Nephron (organoid): ENCODE measurements at regions not wholly inside any gene's neighbourhood (a gene's known extent, or its start where the extent isn't known, plus 50 kb on each side); places are given as distances from the start of the nearest gene placed in this dataset.

Source experiments
- H3K27ac Mint-ChIP-seq, 3 experiments: 2 replicates each; pipeline ENCODE4 v1.8.0; 2020; ENCODE audit warnings: mixed read lengths in 3 of 3, mild to moderate bottlenecking in 2 of 3, moderate library complexity in 1 of 3
- H3K27me3 Mint-ChIP-seq: 2 replicates; pipeline ENCODE4 v1.8.0; 2021; ENCODE audit warnings: low read depth, mild to moderate bottlenecking, moderate library complexity, mixed read lengths
- H3K36me3 Mint-ChIP-seq: 2 replicates; pipeline ENCODE4 v1.8.0; 2020; ENCODE audit warnings: low read depth, mixed read lengths
- H3K4me1 Mint-ChIP-seq: 2 replicates; pipeline ENCODE4 v1.8.0; 2020; ENCODE audit warnings: mixed read lengths
- H3K4me3 Mint-ChIP-seq, 3 experiments: 2 replicates each; pipeline ENCODE4 v1.8.0; 2020; ENCODE audit warnings: mild to moderate bottlenecking in 3 of 3, mixed read lengths in 3 of 3, moderate library complexity in 2 of 3
- H3K9me3 Mint-ChIP-seq: 2 replicates; pipeline ENCODE4 v1.8.0; 2020; ENCODE audit warnings: mixed read lengths
- CTCF ChIP-seq, 3 experiments: fragments of 200-600 bp; sonication (generic); IDR thresholded peaks; one replicate each; pipeline ENCODE4 v1.5.0; 2021; ENCODE audit warnings: antibody characterized with exemption in 3 of 3; ENCODE audit not compliant: unreplicated experiment in 3 of 3

- H3K9me3 Mint-ChIP-seq: peaks cover 3% of the 10 kb centered on the region
- peak overlapping the region; percentile 96 to 97 (median 97) for H3K27ac Mint-ChIP-seq
- H3K4me1 Mint-ChIP-seq: peaks cover 47% of the 10 kb centered on the region
- H3K27me3 Mint-ChIP-seq: no peaks in the 10 kb centered on the region
- H3K4me3 Mint-ChIP-seq: peak overlapping the region; percentile 81 to 89 (median 85)
- TF ChIP-seq CTCF (IDR thresholded peaks at IDR 0.05; ENCODE audit: unreplicated experiment in 3 of 3): no peak
- no peaks in the 10 kb centered on the region for H3K36me3 Mint-ChIP-seq
Measured at GRCh38 chrX:40174854-40175510, 77.2 kb upstream of the BCOR start.

- Mint-ChIP-seq H3K27me3 (peaks cover 3% of the 10 kb centered on the region), H3K4me3 (peak overlapping the region; percentile 81 to 89 (median 85)), H3K36me3 (no peaks in the 10 kb centered on the region), H3K9me3 (peaks cover 3% of the 10 kb centered on the region), H3K27ac (peak overlapping the region; percentile 96 to 97 (median 97)), H3K4me1 (peaks cover 53% of the 10 kb centered on the region)
- TF ChIP-seq CTCF (IDR thresholded peaks at IDR 0.05; ENCODE audit: unreplicated experiment in 3 of 3): no peak
Measured at GRCh38 chrX:40174001-40174853, 76.5 kb upstream of the BCOR start.

- peak overlapping the region; percentile 81 to 89 (median 85) for H3K4me3 Mint-ChIP-seq
- no peak for TF ChIP-seq CTCF (IDR thresholded peaks at IDR 0.05; ENCODE audit: unreplicated experiment in 3 of 3)
- H3K27me3 Mint-ChIP-seq: peaks cover 3% of the 10 kb centered on the region
- peak overlapping the region; percentile 96 to 97 (median 97) for H3K27ac Mint-ChIP-seq
- peaks cover 3% of the 10 kb centered on the region for H3K9me3 Mint-ChIP-seq
- H3K36me3 Mint-ChIP-seq: no peaks in the 10 kb centered on the region
- H3K4me1 Mint-ChIP-seq: peaks cover 55% of the 10 kb centered on the region
Measured at GRCh38 chrX:40173143-40174000, 75.6 kb upstream of the BCOR start.

- no peak for TF ChIP-seq CTCF (IDR thresholded peaks at IDR 0.05; ENCODE audit: unreplicated experiment in 3 of 3)
- Mint-ChIP-seq H3K27ac (peak overlapping the region; percentile 78 to 97 (median 97)), H3K4me3 (peak overlapping the region; percentile 81 to 89 (median 85)), H3K36me3 (no peaks in the 10 kb centered on the region), H3K4me1 (peaks cover 56% of the 10 kb centered on the region), H3K9me3 (peaks cover 3% of the 10 kb centered on the region), H3K27me3 (peaks cover 8% of the 10 kb centered on the region)
Measured at GRCh38 chrX:40172401-40173142, 74.8 kb upstream of the BCOR start.
